Keratinocyte (primary cell): ENCODE measurements at regions not wholly inside any gene's neighbourhood (a gene's known extent, or its start where the extent isn't known, plus 50 kb on each side); places are given as distances from the start of the nearest gene placed in this dataset.

ENCODE experiments used
- DNase-seq: peaks from one replicate; pipeline ENCODE4 v3.0.0-alpha.2; 2011; ENCODE audit warnings: low read depth, missing footprints, low spot score
- FAIRE-seq: peaks from 2 replicates; lab custom pipeline; 2011; peaks lifted over from hg19 to GRCh38; lab: Jason Lieb, UNC
- H2AFZ ChIP-seq: 2 replicates; pipeline ENCODE4 v1.6.0; 2012; ENCODE audit warnings: low read length, control low read depth, inconsistent platforms; ENCODE audit not compliant: control insufficient read depth
- H3K27ac ChIP-seq: 2 replicates; pipeline ENCODE4 v1.5.1; 2011; ENCODE audit warnings: low read length; ENCODE audit not compliant: control insufficient read depth, insufficient read depth
- H3K27me3 ChIP-seq: 3 replicates; pipeline ENCODE4 v1.6.0; 2011; ENCODE audit warnings: low read length; ENCODE audit not compliant: control insufficient read depth, insufficient read depth; ENCODE audit errors: extremely low read depth
- H3K36me3 ChIP-seq, 2 experiments: 2 replicates in 1 of 2; 3 replicates in 1 of 2; pipeline ENCODE4 v1.5.1; 2011; ENCODE audit warnings: low read length in 2 of 2, mild to moderate bottlenecking in 1 of 2; ENCODE audit not compliant: control insufficient read depth in 2 of 2, insufficient read depth in 2 of 2; ENCODE audit errors: extremely low read depth in 1 of 2
- H3K4me1 ChIP-seq: 3 replicates; pipeline ENCODE4 v1.5.1; 2011; ENCODE audit warnings: low read length; ENCODE audit not compliant: control insufficient read depth, insufficient read depth; ENCODE audit errors: extremely low read depth
- H3K4me2 ChIP-seq: 3 replicates; pipeline ENCODE4 v1.6.0; 2011; ENCODE audit warnings: low read depth, low read length; ENCODE audit not compliant: control insufficient read depth, insufficient read depth; ENCODE audit errors: extremely low read depth
- H3K4me3 ChIP-seq, 3 experiments: fragments of 200-600 bp in 1 of 3; sonication (generic) in 1 of 3; 2 replicates in 2 of 3; 3 replicates in 1 of 3; pipeline ENCODE4 v1.5.1; 2011 to 2016; ENCODE audit warnings: low read length in 3 of 3, mild to moderate bottlenecking in 3 of 3, control low read depth in 2 of 3, inconsistent platforms in 1 of 3, low read depth in 1 of 3, mixed read lengths in 1 of 3, mixed run types in 1 of 3, moderate library complexity in 1 of 3; ENCODE audit not compliant: control insufficient read depth in 2 of 3, insufficient read depth in 2 of 3; ENCODE audit errors: extremely low read depth in 1 of 3
- H3K79me2 ChIP-seq: 2 replicates; pipeline ENCODE4 v1.6.0; 2012; ENCODE audit warnings: low read length; ENCODE audit not compliant: control insufficient read depth, insufficient read depth
- H3K9ac ChIP-seq: 3 replicates; pipeline ENCODE4 v1.6.0; 2011; ENCODE audit warnings: low read length; ENCODE audit not compliant: control insufficient read depth, insufficient read depth; ENCODE audit errors: extremely low read depth
- H3K9me1 ChIP-seq: 3 replicates; pipeline ENCODE4 v1.6.0; 2011; ENCODE audit warnings: low read length; ENCODE audit not compliant: control insufficient read depth, insufficient read depth; ENCODE audit errors: extremely low read depth
- H3K9me3 ChIP-seq: 2 replicates; pipeline ENCODE4 v1.5.1; 2012; ENCODE audit warnings: low read depth, low read length; ENCODE audit not compliant: control insufficient read depth
- H4K20me1 ChIP-seq: 3 replicates; pipeline ENCODE4 v1.6.0; 2011; ENCODE audit warnings: low read length; ENCODE audit not compliant: control insufficient read depth, insufficient read depth; ENCODE audit errors: extremely low read depth
- CTCF ChIP-seq, 3 experiments: IDR thresholded peaks in 1 of 3; conservative IDR thresholded peaks in 1 of 3; optimal IDR thresholded peaks in 1 of 3; 2 replicates in 2 of 3; 3 replicates in 1 of 3; pipeline versions ENCODE3 to v1.5.1; 2011; ENCODE audit warnings: low read length in 3 of 3, mild to moderate bottlenecking in 3 of 3, moderate library complexity in 2 of 3, control low read depth in 1 of 3, inconsistent platforms in 1 of 3; ENCODE audit not compliant: insufficient read depth in 2 of 3; ENCODE audit errors: extremely low read depth in 1 of 3
- EZH2 ChIP-seq: IDR thresholded peaks from one replicate; pipeline ENCODE4 v1.6.1; 2012; ENCODE audit warnings: inconsistent platforms, mild to moderate bottlenecking, low read length, moderate library complexity
- dilution Hi-C: fragments of 300-500 bp; cut with MboI; formaldehyde crosslinking; loops from one replicate; pipeline ENCODE4 v1.7.0; 2020; ENCODE audit warnings: low sequenced_read_pairs; ENCODE audit not compliant: extremely low pct_ligation_motif_present

- H3K27ac ChIP-seq, result no peak overlapping the region
- dilution Hi-C loops, result loop anchor here (25.0 kb wide), 1 partner anchor 454 kb away; no protein-coding TSS in a partner anchor
- DNase-seq, result no peak
Observed at GRCh38 chr11:128182844-128183243, 404.5 kb downstream of the ETS1 start.

GRCh38 chr11:128181984-128182383 lies 405.4 kb downstream of the ETS1 start:
- Histone ChIP-seq H3K4me3 (no peak overlapping the region), H3K9ac (no peak overlapping the region), H4K20me1 (no peaks in the 10 kb centered on the region), H3K4me1 (peaks cover 21% of the 10 kb centered on the region), H3K27ac (no peak overlapping the region), H2AFZ (no peak overlapping the region), H3K36me3 (no peaks in the 10 kb centered on the region), H3K9me3 (no peaks in the 10 kb centered on the region), H3K79me2 (no peaks in the 10 kb centered on the region), H3K27me3 (no peaks in the 10 kb centered on the region), H3K4me2 (no peak overlapping the region), H3K9me1 (no peaks in the 10 kb centered on the region)
- dilution Hi-C loops, result loop anchor here (25.0 kb wide), 1 partner anchor 455 kb away; no protein-coding TSS in a partner anchor
- TF ChIP-seq EZH2 (no peak), CTCF (optimal IDR thresholded peaks at IDR 0.05 in 1 of 3, IDR thresholded peaks at IDR 0.05 in 1 of 3, conservative IDR thresholded peaks at IDR 0.05 in 1 of 3; ENCODE audit: extremely low read depth in 1 of 3, insufficient read depth in 2 of 3, low read length in 3 of 3) (no peak)
- DNase-seq, result no peak
- FAIRE-seq, result no peak

More at GRCh38 chr11:128182844-128183243, 404.5 kb downstream of the ETS1 start:
- no peak overlapping the region for H3K4me3 ChIP-seq
- H3K9ac ChIP-seq, result no peak overlapping the region
- H3K36me3 ChIP-seq, result no peaks in the 10 kb centered on the region
- peaks cover 21% of the 10 kb centered on the region for H3K4me1 ChIP-seq
- H3K9me1 ChIP-seq, result no peaks in the 10 kb centered on the region
- H4K20me1 ChIP-seq, result no peaks in the 10 kb centered on the region
- H3K27me3 ChIP-seq, result no peaks in the 10 kb centered on the region
- no peak for TF ChIP-seq EZH2
- no peak for TF ChIP-seq CTCF (optimal IDR thresholded peaks at IDR 0.05 in 1 of 3, IDR thresholded peaks at IDR 0.05 in 1 of 3, conservative IDR thresholded peaks at IDR 0.05 in 1 of 3; ENCODE audit: extremely low read depth in 1 of 3, insufficient read depth in 2 of 3, low read length in 3 of 3)
- H3K79me2 ChIP-seq, result no peaks in the 10 kb centered on the region
- H2AFZ ChIP-seq, result no peak overlapping the region
- H3K4me2 ChIP-seq, result no peak overlapping the region
- no peak for FAIRE-seq
- no peaks in the 10 kb centered on the region for H3K9me3 ChIP-seq
